CD1c-positive myeloid dendritic cell (primary cell): ENCODE measurements at regions not wholly inside any gene's neighbourhood (a gene's known extent, or its start where the extent isn't known, plus 50 kb on each side); places are given as distances from the start of the nearest gene placed in this dataset.

Experiments used
- DNase-seq: peaks from one replicate; pipeline ENCODE4 v3.0.0-alpha.2; 2016; ENCODE audit errors: extremely low spot score

DNA sequence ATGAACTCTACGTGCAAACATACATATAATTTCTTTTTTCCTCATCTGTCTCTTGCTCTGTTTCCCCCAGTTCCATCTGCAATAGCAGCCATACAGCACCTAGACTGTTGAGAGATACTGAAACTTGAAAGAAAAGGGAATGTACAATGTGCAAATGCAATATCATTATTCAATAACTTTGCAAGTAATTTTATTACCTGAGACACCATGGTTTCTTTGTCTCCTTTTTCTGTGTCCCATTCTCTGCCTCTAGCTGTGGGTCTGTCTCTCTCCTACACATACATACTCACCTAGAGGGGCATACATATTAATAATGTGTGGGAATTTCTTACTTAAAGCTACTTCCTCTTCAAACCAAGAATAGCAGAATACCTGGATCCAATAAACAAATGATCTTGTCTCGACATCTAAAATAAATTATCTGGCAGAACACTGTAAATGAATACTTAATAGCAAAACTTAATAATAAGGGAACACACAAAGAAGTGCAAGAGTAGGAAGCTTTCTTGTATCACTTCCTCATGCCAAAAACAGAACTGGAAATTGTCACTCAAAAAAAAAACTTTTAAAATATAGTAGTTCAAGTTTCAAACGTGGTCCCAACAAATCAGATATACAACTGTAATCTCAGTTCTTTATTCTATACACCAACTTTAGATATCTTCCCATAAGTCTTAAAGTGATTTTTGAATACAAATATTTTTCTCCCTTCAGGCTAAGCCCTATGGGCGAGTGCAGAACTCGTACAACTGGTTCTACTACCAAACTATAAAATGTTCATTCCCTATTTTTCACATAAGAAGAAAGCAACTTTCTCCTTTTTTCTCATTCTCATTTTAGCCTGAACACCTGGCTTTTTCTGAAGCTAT lies 194.6 kb downstream of the NRIP1 start:
- peak; percentile 73 for DNase-seq

DNA sequence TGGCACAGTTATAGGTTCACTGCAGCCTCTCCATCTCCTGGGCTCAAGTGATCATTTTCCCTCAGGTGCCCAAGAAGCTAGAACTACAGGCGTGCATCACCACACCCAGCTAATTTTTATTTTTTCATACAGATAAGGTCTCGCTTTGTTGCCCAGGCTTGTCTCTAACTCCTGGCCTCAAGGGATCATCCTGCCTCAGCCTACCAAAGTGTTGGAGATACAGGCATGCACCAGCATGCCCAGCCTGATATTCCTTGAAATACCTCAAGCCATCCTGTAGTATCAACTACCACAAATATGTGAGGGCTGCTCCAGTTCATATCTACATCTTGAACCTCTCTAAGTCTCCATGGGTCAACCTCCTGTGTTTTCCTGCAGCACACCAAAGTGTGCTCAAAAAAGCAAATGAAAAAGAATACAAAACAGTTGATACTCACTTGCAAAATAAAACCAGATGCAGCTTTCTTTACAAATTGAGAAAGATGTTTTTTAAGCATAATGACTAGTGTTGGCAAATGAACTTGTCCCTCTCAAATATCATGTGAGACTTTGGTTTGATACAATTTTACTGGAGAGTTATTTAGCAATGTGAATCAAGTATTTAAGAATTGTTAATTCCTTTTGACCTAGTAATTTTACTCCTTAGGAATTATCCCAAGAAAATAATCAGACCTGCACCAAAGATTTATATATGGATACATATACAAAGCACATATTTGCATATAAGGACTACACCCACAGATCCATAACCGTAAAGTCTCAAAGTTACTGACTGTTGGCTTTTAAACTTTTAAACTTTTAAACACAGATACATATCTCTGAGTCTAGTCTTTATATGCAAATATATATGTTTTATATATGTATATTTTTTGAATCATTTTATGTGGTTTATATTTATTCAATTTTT lies 197.7 kb downstream of the NRIP1 start:
- no peak for DNase-seq

- DNase-seq: peak; percentile 56
These were observed 200.4 kb downstream of the NRIP1 start for GRCh38 chr21:14864211-14865021.

DNA sequence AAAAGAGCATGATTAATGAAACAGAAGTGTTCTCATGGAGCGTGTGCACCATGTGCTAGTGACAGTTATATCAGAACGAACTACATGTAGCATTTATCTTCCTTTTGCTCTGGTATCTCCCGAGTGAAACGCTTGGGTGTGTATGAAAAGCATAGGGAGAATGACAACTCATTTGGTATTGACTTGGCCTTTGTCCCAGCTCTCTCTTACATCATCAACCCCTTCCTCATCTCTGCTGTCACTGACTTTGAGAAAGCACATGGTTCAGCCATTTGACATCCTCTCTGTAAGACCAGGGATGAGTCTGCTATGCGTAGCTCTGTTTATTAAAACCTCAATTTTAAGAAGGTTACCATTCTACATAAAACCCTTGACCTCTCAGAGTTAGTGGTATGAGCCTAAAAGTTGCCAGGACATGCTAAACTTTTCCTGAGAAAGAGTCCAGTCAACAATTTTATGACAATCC lies 201.0 kb downstream of the NRIP1 start:
- peak; percentile 46 for DNase-seq

GRCh38 chr21:14862794-14863720 lies 201.7 kb downstream of the NRIP1 start:
- peak; percentile 15 for DNase-seq

GRCh38 chr21:14858311-14858710 lies 206.5 kb downstream of the NRIP1 start:
- DNase-seq: peak; percentile 51

- DNase-seq: peak; percentile 43
These were observed 207.3 kb downstream of the NRIP1 start for GRCh38 chr21:14857529-14857928.

DNA sequence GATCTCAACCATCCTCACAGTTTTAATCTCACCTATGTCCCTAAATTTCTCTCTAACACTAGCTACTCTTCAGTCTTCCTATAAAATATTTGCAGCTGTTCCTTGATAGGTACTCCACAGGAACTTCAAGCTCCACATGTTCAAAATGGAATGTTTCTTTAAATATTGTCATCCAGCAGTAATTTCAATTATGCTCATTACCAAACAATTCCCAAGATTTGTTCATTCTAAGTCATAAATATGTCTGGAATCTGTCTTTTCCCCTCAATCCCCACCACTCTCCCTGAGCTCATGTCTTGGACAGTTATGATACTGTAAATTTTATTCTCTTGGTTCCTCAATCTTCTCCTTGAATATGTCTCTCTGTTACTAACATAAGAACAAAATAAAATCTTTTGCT lies 214.4 kb downstream of the NRIP1 start:
- DNase-seq: no peak

DNA sequence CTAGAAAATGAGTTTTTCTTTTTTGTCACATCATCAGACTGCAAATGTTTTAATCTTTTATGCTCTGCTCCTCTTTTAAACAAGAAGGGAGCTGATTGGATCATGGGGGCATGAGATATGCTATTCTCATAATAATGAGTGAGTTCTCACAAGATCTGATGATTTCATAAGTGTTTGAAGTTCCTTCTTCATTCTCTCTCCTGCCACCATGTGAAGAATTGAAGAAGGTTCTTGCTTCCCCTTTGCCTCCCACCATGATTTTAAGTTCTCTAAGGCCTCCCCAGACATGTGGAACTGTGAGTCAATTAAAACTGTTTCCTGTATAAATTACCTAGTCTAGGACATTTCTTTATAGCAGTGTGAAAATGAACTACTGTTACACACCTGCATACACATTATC lies 218.2 kb downstream of the NRIP1 start:
- DNase-seq: peak; percentile 84

GRCh38 chr21:14844001-14844400 lies 220.8 kb downstream of the NRIP1 start:
- no peak for DNase-seq

GRCh38 chr21:14842601-14843000 lies 222.2 kb downstream of the NRIP1 start:
- DNase-seq: no peak

- no peak for DNase-seq
These were observed 223.0 kb downstream of the NRIP1 start for GRCh38 chr21:14841511-14842472.

GRCh38 chr21:14838400-14838799 lies 226.4 kb downstream of the NRIP1 start:
- no peak for DNase-seq

DNA sequence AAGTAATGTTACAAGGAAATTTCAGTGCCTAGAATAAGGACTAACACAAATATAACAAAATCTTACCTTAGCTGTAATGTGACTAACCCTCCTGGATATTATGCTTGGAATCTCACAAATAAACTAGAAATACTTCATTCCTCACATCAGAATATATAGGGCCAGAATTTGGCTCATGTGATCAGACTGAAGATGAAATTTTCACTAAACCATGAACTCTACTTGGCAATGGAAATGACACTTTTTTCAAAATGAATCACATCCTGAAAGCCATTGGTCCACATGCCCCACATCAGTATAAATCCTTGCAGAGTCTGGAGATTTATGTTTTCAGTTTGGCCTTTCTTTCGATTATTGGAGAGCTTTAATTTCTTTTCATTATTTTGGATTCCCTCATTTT lies 227.8 kb downstream of the NRIP1 start:
- DNase-seq: no peak

DNA sequence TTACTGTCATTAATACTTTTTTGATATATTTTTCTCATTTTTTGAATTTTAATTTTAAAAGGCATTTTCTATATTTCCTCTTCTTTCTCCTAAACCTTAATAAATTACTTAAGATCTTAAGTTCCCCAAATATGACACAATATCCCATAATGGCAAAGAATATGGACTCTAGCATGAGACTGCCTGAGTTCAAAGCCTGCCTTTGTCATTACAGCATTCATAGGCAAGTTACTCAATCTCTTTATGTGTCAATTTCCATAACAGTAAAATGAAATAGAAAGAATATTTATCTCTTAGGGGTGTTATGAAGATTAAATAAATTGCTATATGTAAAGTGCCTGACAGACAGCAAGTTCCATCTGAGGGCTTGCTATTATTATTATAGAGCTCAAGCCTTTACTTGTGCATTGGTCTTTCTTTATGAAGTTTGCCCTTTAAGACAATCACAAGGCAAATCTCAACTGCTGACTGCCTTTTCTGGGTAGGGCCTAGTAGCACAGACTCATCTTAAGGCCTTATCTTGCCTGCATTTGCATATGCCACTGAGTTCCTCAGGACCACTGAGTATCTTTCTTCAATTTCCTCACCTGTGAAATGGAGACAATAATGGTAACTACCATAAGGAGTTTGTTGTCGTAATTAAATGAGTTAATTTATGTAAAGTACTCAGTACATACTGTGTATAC lies 231.0 kb downstream of the NRIP1 start:
- DNase-seq: no peak

GRCh38 chr21:14833241-14833640 lies 231.6 kb downstream of the NRIP1 start:
- DNase-seq: no peak

DNA sequence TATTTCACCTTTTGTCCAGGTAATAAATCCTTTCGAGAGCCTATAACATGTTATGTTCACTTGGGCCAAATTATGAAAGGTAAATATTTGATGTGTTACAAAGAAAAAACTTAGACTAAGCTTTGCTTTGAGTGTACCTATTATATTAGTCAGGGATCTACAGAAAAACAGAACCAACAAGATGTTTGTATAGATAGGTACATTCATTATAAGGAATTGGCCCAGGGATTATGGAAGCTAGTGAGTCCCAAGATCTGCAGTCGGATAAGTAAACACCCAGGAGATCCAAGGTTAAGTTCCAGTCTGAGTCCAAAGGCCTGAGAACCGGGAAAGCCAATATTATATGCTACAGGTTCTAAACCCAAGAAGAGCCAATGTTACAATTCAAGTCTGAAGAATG lies 234.5 kb downstream of the NRIP1 start:
- DNase-seq: no peak

GRCh38 chr21:14829685-14830084 lies 235.1 kb downstream of the NRIP1 start:
- no peak for DNase-seq

DNA sequence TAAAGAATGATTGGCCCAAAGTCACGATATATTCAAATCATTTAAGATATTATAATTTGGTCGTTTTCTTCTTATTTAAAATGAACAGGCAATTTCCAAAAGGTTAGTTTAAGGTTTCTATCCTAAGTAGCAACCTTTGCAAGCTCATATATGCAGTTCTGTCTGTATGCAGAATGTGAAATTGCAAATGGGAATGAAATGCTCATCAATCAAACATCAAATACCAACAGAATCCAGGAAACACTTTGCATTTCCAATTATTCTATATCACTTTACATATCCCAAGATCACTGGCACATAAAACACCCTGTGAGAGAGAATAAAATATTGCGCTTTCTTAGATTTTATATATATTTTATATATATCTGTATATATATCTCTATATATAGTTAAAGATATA lies 237.3 kb downstream of the NRIP1 start:
- DNase-seq: no peak
